Parathyroid adenoma (tissue), 2 donors: ENCODE measurements at regions not wholly inside any gene's neighbourhood (a gene's known extent, or its start where the extent isn't known, plus 50 kb on each side); places are given as distances from the start of the nearest gene placed in this dataset.

ENCODE experiments used
- H2AFZ ChIP-seq: fragments of 300-600 bp; sonication (generic); one replicate; pipeline ENCODE4 v1.7.0; 2017; ENCODE audit warnings: antibody characterized with exemption, mild to moderate bottlenecking
- H3K27ac ChIP-seq: fragments of 300-600 bp; sonication (generic); one replicate; pipeline ENCODE4 v1.7.0; 2017
- H3K27me3 ChIP-seq: fragments of 300-600 bp; sonication (generic); one replicate; pipeline ENCODE4 v1.7.0; 2017; ENCODE audit warnings: low read length; ENCODE audit not compliant: control insufficient read depth, insufficient read depth
- H3K36me3 ChIP-seq: fragments of 300-600 bp; sonication (generic); one replicate; pipeline ENCODE4 v1.7.0; 2017; ENCODE audit warnings: low read length; ENCODE audit not compliant: control insufficient read depth, insufficient read depth
- H3K4me1 ChIP-seq: fragments of 300-600 bp; sonication (generic); one replicate; pipeline ENCODE4 v1.7.0; 2017; ENCODE audit warnings: control low read depth
- H3K4me2 ChIP-seq: fragments of 300-600 bp; sonication (generic); one replicate; pipeline ENCODE4 v1.7.0; 2017; ENCODE audit warnings: low read length
- H3K4me3 ChIP-seq: fragments of 300-600 bp; sonication (generic); one replicate; pipeline ENCODE4 v1.7.0; 2017; ENCODE audit warnings: low read depth, low read length
- H3K79me2 ChIP-seq: fragments of 300-600 bp; sonication (generic); one replicate; pipeline ENCODE4 v1.7.0; 2017; ENCODE audit warnings: control low read depth
- H3K9ac ChIP-seq: fragments of 300-600 bp; sonication (generic); one replicate; pipeline ENCODE4 v1.7.0; 2017; ENCODE audit warnings: mild to moderate bottlenecking
- H3K9me3 ChIP-seq: fragments of 300-600 bp; sonication (generic); one replicate; pipeline ENCODE4 v1.7.0; 2017; ENCODE audit warnings: low read length; ENCODE audit not compliant: control insufficient read depth
- TF ChIP-seq, protein P1 (sequence below): fragments of 300-600 bp; sonication (generic); IDR thresholded peaks from one replicate; pipeline ENCODE4 v1.7.0; 2017; ENCODE audit warnings: antibody characterized with exemption, mild to moderate bottlenecking
- donor health status: primary hyperparathyroidism.

DNA sequence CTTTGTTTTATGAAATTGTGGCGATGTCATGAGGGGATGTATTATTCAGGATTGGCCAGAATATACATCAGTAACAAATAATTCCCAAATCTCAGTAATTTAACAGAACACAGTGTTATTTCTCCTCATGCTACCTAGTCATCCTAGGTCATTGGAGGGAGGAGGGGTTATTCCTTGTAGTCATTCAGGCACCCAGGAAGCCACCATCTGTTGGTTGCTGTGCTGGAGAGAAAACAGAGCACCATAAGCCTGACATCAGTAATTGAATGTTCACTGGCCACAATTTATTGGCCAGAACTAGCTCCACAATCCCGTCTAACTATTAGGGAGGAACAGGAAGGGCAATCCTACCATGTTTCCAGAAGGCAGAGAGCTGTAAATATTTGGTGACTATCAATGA lies 303.5 kb upstream of the CELF4 start:
- H3K36me3 ChIP-seq = no peaks in the 10 kb centered on the region
- H3K27me3 ChIP-seq = no peaks in the 10 kb centered on the region
- no peak overlapping the region for H2AFZ ChIP-seq
- TF ChIP-seq, protein P1, sequence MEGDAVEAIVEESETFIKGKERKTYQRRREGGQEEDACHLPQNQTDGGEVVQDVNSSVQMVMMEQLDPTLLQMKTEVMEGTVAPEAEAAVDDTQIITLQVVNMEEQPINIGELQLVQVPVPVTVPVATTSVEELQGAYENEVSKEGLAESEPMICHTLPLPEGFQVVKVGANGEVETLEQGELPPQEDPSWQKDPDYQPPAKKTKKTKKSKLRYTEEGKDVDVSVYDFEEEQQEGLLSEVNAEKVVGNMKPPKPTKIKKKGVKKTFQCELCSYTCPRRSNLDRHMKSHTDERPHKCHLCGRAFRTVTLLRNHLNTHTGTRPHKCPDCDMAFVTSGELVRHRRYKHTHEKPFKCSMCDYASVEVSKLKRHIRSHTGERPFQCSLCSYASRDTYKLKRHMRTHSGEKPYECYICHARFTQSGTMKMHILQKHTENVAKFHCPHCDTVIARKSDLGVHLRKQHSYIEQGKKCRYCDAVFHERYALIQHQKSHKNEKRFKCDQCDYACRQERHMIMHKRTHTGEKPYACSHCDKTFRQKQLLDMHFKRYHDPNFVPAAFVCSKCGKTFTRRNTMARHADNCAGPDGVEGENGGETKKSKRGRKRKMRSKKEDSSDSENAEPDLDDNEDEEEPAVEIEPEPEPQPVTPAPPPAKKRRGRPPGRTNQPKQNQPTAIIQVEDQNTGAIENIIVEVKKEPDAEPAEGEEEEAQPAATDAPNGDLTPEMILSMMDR = no peak
- no peak overlapping the region for H3K4me2 ChIP-seq
- no peak overlapping the region for H3K4me3 ChIP-seq
- H3K27ac ChIP-seq = no peak overlapping the region
- no peaks in the 10 kb centered on the region for H3K9me3 ChIP-seq
- no peaks in the 10 kb centered on the region for H3K4me1 ChIP-seq
- no peak overlapping the region for H3K9ac ChIP-seq
- H3K79me2 ChIP-seq = no peaks in the 10 kb centered on the region

DNA sequence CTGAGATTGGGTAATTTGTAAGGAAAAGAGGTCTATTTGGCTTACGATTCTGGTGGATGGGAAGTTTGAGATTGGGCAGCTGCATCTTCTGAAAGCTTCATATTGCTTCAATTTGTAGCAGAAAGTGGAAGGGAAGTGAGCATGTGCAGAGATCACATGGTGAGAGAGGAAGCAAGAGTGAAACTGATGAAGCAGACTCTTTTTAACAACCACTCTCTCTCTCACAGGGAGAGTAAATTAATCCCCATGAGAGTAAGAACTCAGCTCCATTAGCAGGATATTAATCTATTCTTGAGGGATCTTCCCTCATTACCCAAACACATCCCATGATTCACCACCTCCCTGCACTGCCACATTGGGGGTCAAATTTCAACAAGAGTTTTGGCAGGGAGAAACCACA lies 298.5 kb upstream of the CELF4 start:
- Histone ChIP-seq H3K27ac (no peak overlapping the region), H2AFZ (no peak overlapping the region)
- TF ChIP-seq, protein P1 = no peak

DNA sequence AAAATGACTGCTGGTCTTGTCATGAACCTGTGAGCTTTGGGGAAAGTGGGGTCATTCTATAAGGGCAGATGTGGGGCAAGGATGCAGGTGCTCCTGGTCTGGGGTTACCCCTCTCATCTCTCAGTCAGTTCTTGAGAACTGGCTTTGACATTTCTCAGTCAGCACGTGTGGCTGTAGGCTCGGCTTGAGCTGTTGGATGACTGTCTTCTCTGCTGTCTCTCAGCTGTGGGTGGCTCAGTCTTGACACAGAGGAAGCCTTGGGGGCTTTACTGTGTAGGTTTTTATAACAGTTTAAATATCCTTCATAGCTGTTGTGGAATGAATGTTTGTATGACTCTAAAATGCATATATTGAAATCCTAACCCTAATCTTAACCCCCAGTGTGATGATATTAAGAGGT lies 296.4 kb upstream of the CELF4 start:
- Histone ChIP-seq H3K36me3 (no peaks in the 10 kb centered on the region), H3K4me3 (no peak overlapping the region), H2AFZ (no peak overlapping the region), H3K27me3 (no peaks in the 10 kb centered on the region), H3K4me2 (no peak overlapping the region), H3K27ac (no peak overlapping the region), H3K9me3 (no peaks in the 10 kb centered on the region), H3K79me2 (no peaks in the 10 kb centered on the region), H3K4me1 (no peaks in the 10 kb centered on the region), H3K9ac (no peak overlapping the region)
- TF ChIP-seq, protein P1 = no peak

More for the DNA sequence above, 298.5 kb upstream of the CELF4 start:
- H3K79me2 ChIP-seq = no peaks in the 10 kb centered on the region
- H3K4me2 ChIP-seq = no peak overlapping the region
- no peak overlapping the region for H3K4me3 ChIP-seq
- no peak overlapping the region for H3K9ac ChIP-seq
- no peaks in the 10 kb centered on the region for H3K4me1 ChIP-seq
- H3K27me3 ChIP-seq = no peaks in the 10 kb centered on the region
- H3K36me3 ChIP-seq = no peaks in the 10 kb centered on the region
- no peaks in the 10 kb centered on the region for H3K9me3 ChIP-seq

DNA sequence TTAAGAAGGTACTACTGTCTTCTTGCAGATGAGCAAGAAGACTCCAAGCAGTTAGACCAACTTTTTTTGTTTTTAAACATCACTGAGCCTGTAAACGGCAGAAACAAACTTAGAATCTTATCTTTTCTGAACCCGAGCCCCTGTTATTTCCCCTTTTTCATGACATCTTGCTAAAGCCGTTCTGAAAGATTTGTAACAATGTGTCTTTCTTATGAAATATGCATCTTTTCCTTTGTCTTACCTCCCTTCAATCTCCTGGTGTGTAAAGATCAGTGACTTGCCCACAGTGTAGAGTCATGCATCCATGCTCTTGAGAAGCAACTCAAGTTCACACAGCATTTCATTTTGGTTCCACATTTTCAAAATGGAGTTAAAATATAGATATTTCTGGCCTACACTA lies 288.8 kb upstream of the CELF4 start:
- Histone ChIP-seq H3K4me2 (no peak overlapping the region), H3K27ac (no peak overlapping the region), H3K36me3 (no peaks in the 10 kb centered on the region), H3K79me2 (no peaks in the 10 kb centered on the region), H3K4me3 (no peak overlapping the region), H2AFZ (no peak overlapping the region), H3K27me3 (no peaks in the 10 kb centered on the region), H3K9ac (no peak overlapping the region), H3K4me1 (no peaks in the 10 kb centered on the region), H3K9me3 (no peaks in the 10 kb centered on the region)
- TF ChIP-seq, protein P1 = no peak

DNA sequence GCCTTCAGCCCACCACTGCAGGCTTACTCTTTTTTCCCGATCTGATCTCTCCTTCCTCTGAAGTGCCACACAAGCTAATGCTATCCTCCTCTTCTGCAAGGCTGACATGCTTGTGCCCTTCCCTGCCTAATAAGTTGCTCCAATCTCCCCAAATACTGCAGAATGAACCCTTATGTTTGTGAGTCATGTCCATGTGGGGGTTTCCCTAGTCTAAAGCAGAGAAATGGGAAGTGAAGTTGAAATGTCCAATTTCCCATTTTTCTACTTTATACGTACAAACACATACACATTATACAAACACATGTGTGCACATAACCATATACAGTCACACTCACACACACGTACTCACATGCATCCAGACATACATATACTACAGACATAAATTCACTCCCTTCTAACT lies 288.1 kb upstream of the CELF4 start:
- Histone ChIP-seq H3K9ac (no peak overlapping the region), H3K27ac (no peak overlapping the region), H3K4me3 (no peak overlapping the region), H2AFZ (no peak overlapping the region), H3K4me1 (no peaks in the 10 kb centered on the region), H3K27me3 (no peaks in the 10 kb centered on the region), H3K9me3 (no peaks in the 10 kb centered on the region), H3K36me3 (no peaks in the 10 kb centered on the region), H3K79me2 (no peaks in the 10 kb centered on the region), H3K4me2 (no peak overlapping the region)
- TF ChIP-seq, protein P1 = no peak
